ENCODE measurements at regions not wholly inside any gene's neighbourhood (a gene's known extent, or its start where the extent isn't known, plus 50 kb on each side); places are given as distances from the start of the nearest gene placed in this dataset.

DNA sequence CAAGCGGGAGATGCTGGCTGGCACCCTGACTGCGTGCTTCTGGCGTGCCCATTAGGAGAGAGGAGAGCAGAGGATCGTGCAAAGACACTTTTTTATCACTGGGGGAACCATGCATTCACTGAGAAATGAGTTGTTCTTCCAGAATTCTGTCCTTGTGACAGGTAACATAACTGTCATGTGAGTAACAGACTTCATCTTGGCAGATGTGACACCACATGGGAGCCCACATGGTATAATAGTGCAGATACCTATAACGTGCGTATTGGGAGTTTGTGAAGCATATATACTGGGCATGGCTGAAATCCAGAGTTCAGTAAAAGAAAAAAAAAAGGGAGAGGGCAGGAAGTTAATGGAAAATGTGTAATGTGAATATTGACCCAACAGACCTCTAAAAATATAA is 159.6 kb upstream of the BACE2 start:
- no peak for TF ChIP-seq CTCF (IDR thresholded peaks at IDR 0.05; ENCODE audit: low read length)
- TF ChIP-seq EZH2 (IDR thresholded peaks at IDR 0.05; ENCODE audit: borderline replicate concordance, low read length): no peak
